ENCODE measurements at regions not wholly inside any gene's neighbourhood (a gene's known extent, or its start where the extent isn't known, plus 50 kb on each side); places are given as distances from the start of the nearest gene placed in this dataset.
"Not testable (repeated sequence)": the region's sequence is repeated elsewhere in the genome, so short reads cannot be mapped to it uniquely, and the experiment has no call there.

GRCh38 chr1:9456833-9457232 lies 82.4 kb upstream of the SLC25A33 start:
- Histone ChIP-seq H3K4me1 (ENCODE audit: control insufficient read depth, insufficient read depth, low read length, poor library complexity, severe bottlenecking) (peaks cover 3% of the 10 kb centered on the region), H3K27ac (ENCODE audit: insufficient read depth, low read length, poor library complexity, severe bottlenecking) (no peak overlapping the region), H3K36me3 (ENCODE audit: control insufficient read depth, insufficient read depth, low read length) (no peaks in the 10 kb centered on the region), H3K4me3 (ENCODE audit: low read depth, low read length) (no peak overlapping the region), H3K27me3 (ENCODE audit: control insufficient read depth, insufficient read depth, low read length) (no peaks in the 10 kb centered on the region), H3K9me3 (ENCODE audit: control insufficient read depth in 2 of 2, low read length in 2 of 2) (no peaks in the 10 kb centered on the region)
- peaks cover 18% of the 10 kb centered on the region for H3K27me3 Mint-ChIP-seq
- DNase-seq (no peak), ATAC-seq (ENCODE audit: low read depth in 2 of 2) (no peak)
- no peak overlapping the region for H3K4me3 Mint-ChIP-seq
- no peak overlapping the region for H3K27ac Mint-ChIP-seq
- H3K36me3 Mint-ChIP-seq: no peaks in the 10 kb centered on the region
- no peaks in the 10 kb centered on the region for H3K9me3 Mint-ChIP-seq
- no peaks in the 10 kb centered on the region for H3K4me1 Mint-ChIP-seq

- no peak overlapping the region for H3K4me3 Mint-ChIP-seq
- H3K36me3 ChIP-seq (ENCODE audit: control insufficient read depth, insufficient read depth, low read length): no peaks in the 10 kb centered on the region
- no peak overlapping the region for H3K27ac ChIP-seq (ENCODE audit: insufficient read depth, low read length, poor library complexity, severe bottlenecking)
- H3K4me3 ChIP-seq (ENCODE audit: low read depth, low read length): no peak overlapping the region
- no peaks in the 10 kb centered on the region for H3K4me1 Mint-ChIP-seq
- H3K9me3 ChIP-seq (ENCODE audit: control insufficient read depth in 2 of 2, low read length in 2 of 2): no peaks in the 10 kb centered on the region
- no peaks in the 10 kb centered on the region for H3K36me3 Mint-ChIP-seq
- H3K27me3 Mint-ChIP-seq: peaks cover 18% of the 10 kb centered on the region
- DNase-seq: no peak
- ATAC-seq (ENCODE audit: low read depth in 2 of 2): no peak
- H3K9me3 Mint-ChIP-seq: no peaks in the 10 kb centered on the region
- H3K27ac Mint-ChIP-seq: no peak overlapping the region
- peaks cover 3% of the 10 kb centered on the region for H3K4me1 ChIP-seq (ENCODE audit: control insufficient read depth, insufficient read depth, low read length, poor library complexity, severe bottlenecking)
- no peaks in the 10 kb centered on the region for H3K27me3 ChIP-seq (ENCODE audit: control insufficient read depth, insufficient read depth, low read length)
Measured at GRCh38 chr1:9459816-9460407, 79.4 kb upstream of the SLC25A33 start.

- H3K27me3 ChIP-seq (ENCODE audit: control insufficient read depth, insufficient read depth, low read length): no peaks in the 10 kb centered on the region
- H3K27ac ChIP-seq (ENCODE audit: insufficient read depth, low read length, poor library complexity, severe bottlenecking): no peak overlapping the region
- no peaks in the 10 kb centered on the region for H3K36me3 ChIP-seq (ENCODE audit: control insufficient read depth, insufficient read depth, low read length)
- H3K27me3 Mint-ChIP-seq: peaks cover 37% of the 10 kb centered on the region
- H3K27ac Mint-ChIP-seq: peak overlapping the region in 1 of 3 donors; percentile 42
- no peak overlapping the region for H3K4me3 Mint-ChIP-seq
- no peaks in the 10 kb centered on the region for H3K36me3 Mint-ChIP-seq
- H3K4me1 ChIP-seq (ENCODE audit: control insufficient read depth, insufficient read depth, low read length, poor library complexity, severe bottlenecking): no peaks in the 10 kb centered on the region
- H3K9me3 ChIP-seq (ENCODE audit: control insufficient read depth in 2 of 2, low read length in 2 of 2): no peaks in the 10 kb centered on the region
- no peak overlapping the region for H3K4me3 ChIP-seq (ENCODE audit: low read depth, low read length)
- no peaks in the 10 kb centered on the region for H3K4me1 Mint-ChIP-seq
- ATAC-seq (ENCODE audit: low read depth in 2 of 2): no peak
- no peak for DNase-seq
- H3K9me3 Mint-ChIP-seq: no peaks in the 10 kb centered on the region
Measured at GRCh38 chr1:9465640-9466039, 73.6 kb upstream of the SLC25A33 start.

- Mint-ChIP-seq H3K4me1 (no peaks in the 10 kb centered on the region), H3K9me3 (no peaks in the 10 kb centered on the region), H3K27ac (no peak overlapping the region), H3K4me3 (no peak overlapping the region), H3K27me3 (peaks cover 46% of the 10 kb centered on the region), H3K36me3 (no peaks in the 10 kb centered on the region)
- H3K27ac ChIP-seq (ENCODE audit: insufficient read depth, low read length, poor library complexity, severe bottlenecking): no peak overlapping the region
- H3K4me3 ChIP-seq (ENCODE audit: low read depth, low read length): no peak overlapping the region
- H3K27me3 ChIP-seq (ENCODE audit: control insufficient read depth, insufficient read depth, low read length): no peaks in the 10 kb centered on the region
- H3K36me3 ChIP-seq (ENCODE audit: control insufficient read depth, insufficient read depth, low read length): no peaks in the 10 kb centered on the region
- no peaks in the 10 kb centered on the region for H3K9me3 ChIP-seq (ENCODE audit: control insufficient read depth in 2 of 2, low read length in 2 of 2)
- no peak for DNase-seq
- H3K4me1 ChIP-seq (ENCODE audit: control insufficient read depth, insufficient read depth, low read length, poor library complexity, severe bottlenecking): no peaks in the 10 kb centered on the region
- no peak for ATAC-seq (ENCODE audit: low read depth in 2 of 2)
Measured at GRCh38 chr1:9466780-9467758, 72.2 kb upstream of the SLC25A33 start.

GRCh38 chr1:9469882-9470281 lies 69.4 kb upstream of the SLC25A33 start:
- H3K27ac ChIP-seq (ENCODE audit: insufficient read depth, low read length, poor library complexity, severe bottlenecking); DNase-seq; H3K4me3 Mint-ChIP-seq; H3K27me3 ChIP-seq (ENCODE audit: control insufficient read depth, insufficient read depth, low read length); H3K4me1 Mint-ChIP-seq; ATAC-seq (ENCODE audit: low read depth in 2 of 2); H3K27ac Mint-ChIP-seq; H3K36me3 Mint-ChIP-seq; H3K9me3 ChIP-seq (ENCODE audit: control insufficient read depth in 2 of 2, low read length in 2 of 2); H3K9me3 Mint-ChIP-seq; H3K4me1 ChIP-seq (ENCODE audit: control insufficient read depth, insufficient read depth, low read length, poor library complexity, severe bottlenecking); H3K4me3 ChIP-seq (ENCODE audit: low read depth, low read length); H3K36me3 ChIP-seq (ENCODE audit: control insufficient read depth, insufficient read depth, low read length): not testable (repeated sequence)
- H3K27me3 Mint-ChIP-seq: peaks cover 54% of the 10 kb centered on the region

GRCh38 chr1:9471679-9472078 lies 67.6 kb upstream of the SLC25A33 start:
- Histone ChIP-seq H3K4me3 (ENCODE audit: low read depth, low read length) (no peak overlapping the region), H3K36me3 (ENCODE audit: control insufficient read depth, insufficient read depth, low read length) (no peaks in the 10 kb centered on the region), H3K27me3 (ENCODE audit: control insufficient read depth, insufficient read depth, low read length) (no peaks in the 10 kb centered on the region), H3K4me1 (ENCODE audit: control insufficient read depth, insufficient read depth, low read length, poor library complexity, severe bottlenecking) (no peaks in the 10 kb centered on the region), H3K27ac (ENCODE audit: insufficient read depth, low read length, poor library complexity, severe bottlenecking) (no peak overlapping the region), H3K9me3 (ENCODE audit: control insufficient read depth in 2 of 2, low read length in 2 of 2) (no peaks in the 10 kb centered on the region)
- Mint-ChIP-seq H3K4me1 (no peaks in the 10 kb centered on the region), H3K27me3 (peaks cover 47% of the 10 kb centered on the region), H3K9me3 (no peaks in the 10 kb centered on the region), H3K36me3 (no peaks in the 10 kb centered on the region), H3K27ac (no peak overlapping the region), H3K4me3 (no peak overlapping the region)
- ATAC-seq (ENCODE audit: low read depth in 2 of 2) (no peak), DNase-seq (no peak)

- no peak for DNase-seq
- no peaks in the 10 kb centered on the region for H3K4me1 ChIP-seq (ENCODE audit: control insufficient read depth, insufficient read depth, low read length, poor library complexity, severe bottlenecking)
- no peaks in the 10 kb centered on the region for H3K9me3 ChIP-seq (ENCODE audit: control insufficient read depth in 2 of 2, low read length in 2 of 2)
- Mint-ChIP-seq H3K36me3 (no peaks in the 10 kb centered on the region), H3K27me3 (peaks cover 40% of the 10 kb centered on the region), H3K4me3 (no peak overlapping the region), H3K27ac (no peak overlapping the region), H3K9me3 (no peaks in the 10 kb centered on the region), H3K4me1 (no peaks in the 10 kb centered on the region)
- H3K36me3 ChIP-seq (ENCODE audit: control insufficient read depth, insufficient read depth, low read length): no peaks in the 10 kb centered on the region
- H3K27ac ChIP-seq (ENCODE audit: insufficient read depth, low read length, poor library complexity, severe bottlenecking): no peak overlapping the region
- ATAC-seq (ENCODE audit: low read depth in 2 of 2): no peak
- H3K27me3 ChIP-seq (ENCODE audit: control insufficient read depth, insufficient read depth, low read length): no peaks in the 10 kb centered on the region
- no peak overlapping the region for H3K4me3 ChIP-seq (ENCODE audit: low read depth, low read length)
Measured at GRCh38 chr1:9472386-9473031, 66.8 kb upstream of the SLC25A33 start.
